Muscle of leg (tissue), 3 donors: ENCODE measurements at regions not wholly inside any gene's neighbourhood (a gene's known extent, or its start where the extent isn't known, plus 50 kb on each side); places are given as distances from the start of the nearest gene placed in this dataset.
A peak's percentile ranks its signal among the peaks of the same experiment; 100 is the strongest.
"Not testable (repeated sequence)": the region's sequence is repeated elsewhere in the genome, so short reads cannot be mapped to it uniquely, and the experiment has no call there.

Experiments used
- DNase-seq: peaks from one replicate; pipeline ENCODE4 v3.0.0; 2013
- H3K27ac ChIP-seq: one replicate; pipeline ENCODE4 v1.5.1; 2013; ENCODE audit warnings: mild to moderate bottlenecking, low read length, control low read depth
- H3K27me3 ChIP-seq: one replicate; pipeline ENCODE4 v1.6.1; 2013; ENCODE audit warnings: low read length; ENCODE audit not compliant: control insufficient read depth, insufficient read depth
- H3K36me3 ChIP-seq: one replicate; pipeline ENCODE4 v1.6.1; 2013; ENCODE audit warnings: low read length; ENCODE audit not compliant: control insufficient read depth, insufficient read depth
- H3K4me1 ChIP-seq: one replicate; pipeline ENCODE4 v1.6.1; 2013; ENCODE audit warnings: low read length; ENCODE audit not compliant: control insufficient read depth, insufficient read depth
- H3K4me3 ChIP-seq: one replicate; pipeline ENCODE4 v1.5.1; 2013; ENCODE audit warnings: low read length, control low read depth
- H3K9me3 ChIP-seq: replicated peaks from 2 replicates; pipeline ENCODE4 v1.6.1; 2013; ENCODE audit warnings: low read depth, low read length; ENCODE audit not compliant: control insufficient read depth
- WGBS: methylation state at CpG from one replicate; pipeline ENCODE4 v1.1.5; 2013; ENCODE audit warnings: missing lambda C conversion rate; ENCODE audit not compliant: insufficient coverage; 5-methylcytosine and 5-hydroxymethylcytosine counted together

GRCh38 chr12:19625551-19625950, 186.3 kb downstream of the AEBP2 start:
- peak; percentile 46 for DNase-seq
- not testable (repeated sequence) for H3K27ac ChIP-seq, H3K27me3 ChIP-seq, H3K36me3 ChIP-seq, H3K4me1 ChIP-seq, H3K9me3 ChIP-seq, H3K4me3 ChIP-seq
- no CpG with 5 or more reads among the region's 4 CpGs for WGBS

GRCh38 chr12:19627719-19628118, 188.4 kb downstream of the AEBP2 start:
- 100% methylated on average over 1 of the region's 2 CpGs for WGBS
- Histone ChIP-seq H3K9me3 (peaks cover 2% of the 10 kb centered on the region), H3K27me3 (no peaks in the 10 kb centered on the region), H3K36me3 (no peaks in the 10 kb centered on the region), H3K4me3 (no peak overlapping the region), H3K27ac (no peak overlapping the region), H3K4me1 (peaks cover 2% of the 10 kb centered on the region)
- no peak for DNase-seq

GRCh38 chr12:19630536-19630935, 191.2 kb downstream of the AEBP2 start:
- Histone ChIP-seq H3K9me3 (peaks cover 2% of the 10 kb centered on the region), H3K27ac (no peak overlapping the region), H3K4me3 (no peak overlapping the region), H3K4me1 (no peaks in the 10 kb centered on the region), H3K27me3 (no peaks in the 10 kb centered on the region), H3K36me3 (no peaks in the 10 kb centered on the region)
- WGBS, result no CpG with 5 or more reads among the region's 1 CpG
- DNase-seq, result no peak

- peaks cover 3% of the 10 kb centered on the region for H3K9me3 ChIP-seq
- DNase-seq, result no peak
- no peaks in the 10 kb centered on the region for H3K4me1 ChIP-seq
- no CpG with 5 or more reads among the region's 2 CpGs for WGBS
- H3K36me3 ChIP-seq, result no peaks in the 10 kb centered on the region
- H3K4me3 ChIP-seq, result no peak overlapping the region
- no peaks in the 10 kb centered on the region for H3K27me3 ChIP-seq
- H3K27ac ChIP-seq, result no peak overlapping the region
These were observed 193.9 kb downstream of the AEBP2 start for GRCh38 chr12:19633194-19633593.

- no peak for DNase-seq
- no peak overlapping the region for H3K27ac ChIP-seq
- WGBS, result no CpG with 5 or more reads among the region's 2 CpGs
- H3K27me3 ChIP-seq, result no peaks in the 10 kb centered on the region
- no peaks in the 10 kb centered on the region for H3K4me1 ChIP-seq
- H3K9me3 ChIP-seq, result peaks cover 3% of the 10 kb centered on the region
- H3K4me3 ChIP-seq, result no peak overlapping the region
- H3K36me3 ChIP-seq, result no peaks in the 10 kb centered on the region
These were observed 194.3 kb downstream of the AEBP2 start for GRCh38 chr12:19633641-19634040.

- Histone ChIP-seq H3K27ac (no peak overlapping the region), H3K27me3 (no peaks in the 10 kb centered on the region), H3K4me1 (peaks cover 4% of the 10 kb centered on the region), H3K9me3 (peaks cover 3% of the 10 kb centered on the region), H3K36me3 (no peaks in the 10 kb centered on the region), H3K4me3 (no peak overlapping the region)
- DNase-seq, result peak; percentile 30
- WGBS, result 66% methylated on average over 5 of the region's 5 CpGs
These were observed 200.6 kb downstream of the AEBP2 start for GRCh38 chr12:19639781-19640415.

GRCh38 chr12:19641235-19642080, 202.2 kb downstream of the AEBP2 start:
- WGBS, result 72% methylated on average over 5 of the region's 5 CpGs
- Histone ChIP-seq H3K9me3 (peaks cover under 1% of the 10 kb centered on the region), H3K4me3 (no peak overlapping the region), H3K27ac (no peak overlapping the region), H3K36me3 (no peaks in the 10 kb centered on the region), H3K27me3 (no peaks in the 10 kb centered on the region), H3K4me1 (peaks cover 4% of the 10 kb centered on the region)
- DNase-seq, result no peak

- H3K36me3 ChIP-seq, result no peaks in the 10 kb centered on the region
These were observed 203.1 kb downstream of the AEBP2 start for GRCh38 chr12:19642345-19642744.

GRCh38 chr12:19643635-19644034, 204.3 kb downstream of the AEBP2 start:
- Histone ChIP-seq H3K9me3 (no peaks in the 10 kb centered on the region), H3K27ac (no peak overlapping the region), H3K4me1 (peaks cover 4% of the 10 kb centered on the region), H3K27me3 (no peaks in the 10 kb centered on the region), H3K36me3 (no peaks in the 10 kb centered on the region), H3K4me3 (no peak overlapping the region)
- DNase-seq, result peak; percentile 86
- 32% methylated on average over 3 of the region's 5 CpGs for WGBS

More at GRCh38 chr12:19642345-19642744, 203.1 kb downstream of the AEBP2 start:
- Histone ChIP-seq H3K4me1 (peaks cover 4% of the 10 kb centered on the region), H3K27ac (no peak overlapping the region), H3K27me3 (no peaks in the 10 kb centered on the region), H3K9me3 (no peaks in the 10 kb centered on the region), H3K4me3 (no peak overlapping the region)
- DNase-seq, result no peak
- WGBS, result 72% methylated on average over 3 of the region's 4 CpGs

- Histone ChIP-seq H3K27ac (no peak overlapping the region), H3K4me1 (peaks cover 4% of the 10 kb centered on the region), H3K4me3 (no peak overlapping the region), H3K36me3 (no peaks in the 10 kb centered on the region), H3K27me3 (no peaks in the 10 kb centered on the region), H3K9me3 (no peaks in the 10 kb centered on the region)
- no peak for DNase-seq
- WGBS, result 60% methylated on average over 1 of the region's 3 CpGs
These were observed 205.3 kb downstream of the AEBP2 start for GRCh38 chr12:19644571-19644970.
